ENCODE measurements at regions not wholly inside any gene's neighbourhood (a gene's known extent, or its start where the extent isn't known, plus 50 kb on each side); places are given as distances from the start of the nearest gene placed in this dataset.

DNA sequence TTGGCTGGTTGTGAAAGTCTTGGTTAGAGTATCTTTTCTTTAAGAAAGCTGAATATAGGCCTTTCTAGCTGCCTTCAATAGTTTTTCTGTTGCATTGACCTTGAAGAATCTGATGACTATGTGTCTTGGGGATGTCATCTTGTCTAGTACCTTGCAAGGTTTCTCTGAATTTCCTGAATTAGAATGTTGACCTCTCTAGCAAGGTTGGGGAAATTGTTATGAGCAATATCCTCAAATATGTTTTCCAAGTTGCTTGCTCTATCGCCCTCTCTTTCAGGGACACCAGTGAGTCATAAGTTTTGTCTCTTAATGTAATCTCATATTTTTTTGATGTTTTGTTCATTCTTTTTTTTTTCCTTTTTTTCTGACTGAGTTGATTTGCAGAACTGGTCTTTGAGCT lies 194.7 kb downstream of the RAB28 start:
- Histone ChIP-seq H3K36me3 (ENCODE audit: control insufficient read depth, insufficient read depth, low read length) (no peaks in the 10 kb centered on the region), H3K27ac (ENCODE audit: low read length) (no peak overlapping the region), H3K4me1 (ENCODE audit: control insufficient read depth, insufficient read depth, low read length) (no peaks in the 10 kb centered on the region), H3K4me3 (ENCODE audit: low read length) (no peak overlapping the region), H3K27me3 (ENCODE audit: control insufficient read depth, insufficient read depth, low read length) (no peaks in the 10 kb centered on the region), H3K9me3 (ENCODE audit: control insufficient read depth, insufficient read depth, low read length) (no peaks in the 10 kb centered on the region)
- no CpG with 5 or more reads among the region's 1 CpG for WGBS (ENCODE audit: insufficient coverage, insufficient read length)
- DNase-seq (ENCODE audit: low read depth, low spot score) = no peak

DNA sequence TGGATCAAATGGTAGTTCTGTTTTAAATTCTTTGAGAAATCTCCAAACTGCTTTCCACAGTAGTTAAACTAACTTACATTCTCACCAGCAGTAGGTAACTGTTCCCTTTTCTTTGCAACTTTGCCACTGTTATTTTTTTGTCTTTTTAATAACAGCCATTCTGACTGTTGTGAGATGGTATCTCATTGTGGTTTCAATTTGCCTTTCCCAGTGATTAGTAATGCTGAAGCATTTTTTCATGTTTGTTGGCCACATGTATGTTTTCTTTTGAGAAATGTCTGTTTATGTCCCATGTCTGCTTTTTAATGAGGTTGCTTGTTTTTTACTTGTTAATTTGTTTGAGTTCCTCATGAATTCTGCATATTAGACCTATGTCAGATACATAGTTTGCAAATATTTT lies 198.8 kb downstream of the RAB28 start:
- Histone ChIP-seq H3K27me3 (ENCODE audit: control insufficient read depth, insufficient read depth, low read length) (no peaks in the 10 kb centered on the region; the same call in 1 of the 2 replicates), H3K36me3 (ENCODE audit: control insufficient read depth, insufficient read depth, low read length) (no peaks in the 10 kb centered on the region), H3K9me3 (ENCODE audit: control insufficient read depth, insufficient read depth, low read length) (no peaks in the 10 kb centered on the region), H3K4me1 (ENCODE audit: control insufficient read depth, insufficient read depth, low read length) (no peaks in the 10 kb centered on the region), H3K4me3 (ENCODE audit: low read length) (no peak overlapping the region), H3K27ac (ENCODE audit: low read length) (no peak overlapping the region)
- no peak for DNase-seq (ENCODE audit: low read depth, low spot score)

DNA sequence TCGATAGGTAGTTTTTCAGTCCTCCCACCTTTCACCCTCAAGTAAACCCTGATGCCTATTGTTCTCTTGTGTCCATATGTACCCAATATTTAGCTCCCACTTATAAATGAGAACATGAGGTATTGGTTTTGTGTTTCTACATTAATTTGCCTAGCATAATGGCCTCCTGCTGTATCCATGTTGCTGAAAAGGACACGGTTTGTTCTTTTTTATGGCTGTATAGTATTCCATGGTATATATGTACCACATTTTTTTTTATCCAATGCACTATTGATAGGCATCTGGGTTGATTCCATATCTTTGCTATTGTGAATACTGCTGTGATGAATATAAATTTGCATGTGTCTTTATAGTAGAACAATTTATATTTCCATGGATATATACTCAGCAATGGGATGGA lies 199.2 kb downstream of the RAB28 start:
- no peaks in the 10 kb centered on the region for H3K4me1 ChIP-seq (ENCODE audit: control insufficient read depth, insufficient read depth, low read length)
- no peak for DNase-seq (ENCODE audit: low read depth, low spot score)
- no peaks in the 10 kb centered on the region; the same call in 1 of the 2 replicates for H3K27me3 ChIP-seq (ENCODE audit: control insufficient read depth, insufficient read depth, low read length)
- H3K9me3 ChIP-seq (ENCODE audit: control insufficient read depth, insufficient read depth, low read length) = no peaks in the 10 kb centered on the region
- H3K36me3 ChIP-seq (ENCODE audit: control insufficient read depth, insufficient read depth, low read length) = no peaks in the 10 kb centered on the region
- H3K4me3 ChIP-seq (ENCODE audit: low read length) = no peak overlapping the region
- no peak overlapping the region for H3K27ac ChIP-seq (ENCODE audit: low read length)
- no CpG with 5 or more reads among the region's 2 CpGs for WGBS (ENCODE audit: insufficient coverage, insufficient read length)

DNA sequence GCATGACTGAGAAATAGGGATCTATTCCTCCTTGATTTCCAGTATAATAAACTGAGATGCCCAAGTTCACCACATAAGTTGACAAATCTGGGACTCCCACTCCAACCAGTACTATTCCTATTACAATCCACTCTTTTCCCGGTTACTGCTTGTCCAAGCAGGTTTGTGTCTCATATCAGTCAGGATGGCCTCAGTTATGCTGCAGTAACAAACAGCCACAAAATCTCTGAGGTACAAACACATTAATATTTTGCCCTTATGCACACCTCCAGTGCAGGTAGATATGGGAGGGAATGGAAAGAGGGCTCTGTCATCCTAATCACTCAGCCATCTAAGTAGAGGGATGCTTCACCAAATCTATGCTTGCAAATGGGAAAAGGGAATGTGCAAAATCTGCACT lies 207.8 kb downstream of the RAB28 start:
- Histone ChIP-seq H3K27ac (ENCODE audit: low read length) (no peak overlapping the region), H3K4me1 (ENCODE audit: control insufficient read depth, insufficient read depth, low read length) (no peaks in the 10 kb centered on the region; the same call in 1 of the 2 replicates), H3K36me3 (ENCODE audit: control insufficient read depth, insufficient read depth, low read length) (no peaks in the 10 kb centered on the region), H3K27me3 (ENCODE audit: control insufficient read depth, insufficient read depth, low read length) (no peaks in the 10 kb centered on the region), H3K9me3 (ENCODE audit: control insufficient read depth, insufficient read depth, low read length) (no peaks in the 10 kb centered on the region), H3K4me3 (ENCODE audit: low read length) (no peak overlapping the region)
- WGBS (ENCODE audit: insufficient coverage, insufficient read length) = no CpG with 5 or more reads among the region's 1 CpG
- no peak for DNase-seq (ENCODE audit: low read depth, low spot score)

DNA sequence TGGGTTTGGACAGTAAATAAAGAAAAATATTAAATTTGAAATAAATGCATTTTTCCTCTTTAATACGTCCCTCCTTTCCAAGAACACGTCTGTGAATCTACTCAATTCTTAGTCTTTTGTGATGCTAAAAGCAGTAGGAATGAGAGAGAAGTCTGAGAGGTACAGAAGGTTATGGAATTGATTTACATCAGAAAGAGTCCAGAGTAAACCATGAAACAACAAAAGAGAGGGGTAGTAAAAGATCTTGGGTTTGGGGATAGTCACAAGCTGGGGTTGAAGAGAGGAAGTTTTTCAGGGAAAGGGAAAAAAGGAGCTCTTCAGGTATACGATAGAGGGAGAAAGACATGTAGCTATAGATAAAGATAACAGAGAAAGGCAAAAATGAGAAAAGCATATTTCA lies 215.4 kb downstream of the RAB28 start:
- DNase-seq (ENCODE audit: low read depth, low spot score) = no peak
- Histone ChIP-seq H3K27me3 (ENCODE audit: control insufficient read depth, insufficient read depth, low read length) (no peaks in the 10 kb centered on the region), H3K27ac (ENCODE audit: low read length) (no peak overlapping the region), H3K4me3 (ENCODE audit: low read length) (no peak overlapping the region), H3K9me3 (ENCODE audit: control insufficient read depth, insufficient read depth, low read length) (peaks cover 1% of the 10 kb centered on the region; the same call in 1 of the 2 replicates), H3K4me1 (ENCODE audit: control insufficient read depth, insufficient read depth, low read length) (0 out of 2 replicates have a peak, but pooled peaks cover 3% of the 10 kb centered on the region), H3K36me3 (ENCODE audit: control insufficient read depth, insufficient read depth, low read length) (no peaks in the 10 kb centered on the region)
- no CpG with 5 or more reads among the region's 3 CpGs for WGBS (ENCODE audit: insufficient coverage, insufficient read length)

GRCh38 chr4:13268165-13268564 lies 216.0 kb downstream of the RAB28 start:
- no peak for DNase-seq (ENCODE audit: low read depth, low spot score)
- H3K36me3 ChIP-seq (ENCODE audit: control insufficient read depth, insufficient read depth, low read length) = no peaks in the 10 kb centered on the region
- peaks cover 1% of the 10 kb centered on the region; the same call in 1 of the 2 replicates for H3K9me3 ChIP-seq (ENCODE audit: control insufficient read depth, insufficient read depth, low read length)
- no peak overlapping the region for H3K4me3 ChIP-seq (ENCODE audit: low read length)
- 0 out of 2 replicates have a peak, but pooled peaks cover 3% of the 10 kb centered on the region for H3K4me1 ChIP-seq (ENCODE audit: control insufficient read depth, insufficient read depth, low read length)
- H3K27ac ChIP-seq (ENCODE audit: low read length) = no peak overlapping the region
- no CpG with 5 or more reads among the region's 4 CpGs for WGBS (ENCODE audit: insufficient coverage, insufficient read length)
- no peaks in the 10 kb centered on the region for H3K27me3 ChIP-seq (ENCODE audit: control insufficient read depth, insufficient read depth, low read length)

DNA sequence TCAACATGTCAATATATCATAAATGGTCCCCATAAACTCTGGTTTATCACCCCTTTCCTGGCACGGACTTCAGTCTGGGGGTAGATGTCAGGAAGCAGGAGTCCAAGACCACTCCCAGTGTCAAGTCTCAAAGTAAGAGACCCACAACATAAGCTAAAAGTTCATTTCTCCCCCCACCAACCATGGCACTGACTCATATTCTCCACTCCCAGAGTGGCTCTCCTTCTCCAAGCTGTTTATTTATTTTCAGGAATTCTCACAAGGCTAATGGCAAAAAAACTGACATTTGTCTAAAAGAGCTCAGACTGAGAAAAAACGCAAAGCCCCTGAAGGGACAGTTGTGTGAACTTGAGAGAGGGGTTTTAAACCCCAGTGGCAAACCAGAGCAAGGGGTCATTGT lies 217.0 kb downstream of the RAB28 start:
- Histone ChIP-seq H3K4me1 (ENCODE audit: control insufficient read depth, insufficient read depth, low read length) (0 out of 2 replicates have a peak, but pooled peaks cover 3% of the 10 kb centered on the region), H3K4me3 (ENCODE audit: low read length) (no peak overlapping the region), H3K27me3 (ENCODE audit: control insufficient read depth, insufficient read depth, low read length) (no peaks in the 10 kb centered on the region), H3K9me3 (ENCODE audit: control insufficient read depth, insufficient read depth, low read length) (peaks cover 1% of the 10 kb centered on the region; the same call in 1 of the 2 replicates), H3K36me3 (ENCODE audit: control insufficient read depth, insufficient read depth, low read length) (no peaks in the 10 kb centered on the region), H3K27ac (ENCODE audit: low read length) (no peak overlapping the region)
- DNase-seq (ENCODE audit: low read depth, low spot score) = no peak
- no CpG with 5 or more reads among the region's 2 CpGs for WGBS (ENCODE audit: insufficient coverage, insufficient read length)

DNA sequence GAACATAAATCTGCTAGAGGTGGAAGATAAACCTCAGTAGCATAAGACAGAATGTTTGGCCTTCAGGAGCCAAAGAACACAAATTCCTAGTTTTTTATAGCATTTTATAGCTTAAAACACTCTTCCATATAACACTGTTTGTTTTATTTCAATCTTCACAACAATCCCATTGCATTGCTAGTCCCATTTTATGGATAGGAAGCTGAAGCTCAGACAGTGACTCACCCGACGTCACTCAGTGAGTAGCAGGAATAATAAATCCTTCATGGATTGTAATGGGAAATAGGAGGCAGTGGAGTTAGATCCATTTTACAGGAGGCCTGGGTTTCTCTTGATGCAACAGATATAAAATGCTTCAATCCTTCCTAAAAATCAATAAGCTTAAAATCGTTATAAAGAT lies 217.5 kb downstream of the RAB28 start:
- H3K36me3 ChIP-seq (ENCODE audit: control insufficient read depth, insufficient read depth, low read length) = no peaks in the 10 kb centered on the region
- no peak overlapping the region for H3K27ac ChIP-seq (ENCODE audit: low read length)
- peaks cover 1% of the 10 kb centered on the region; the same call in 1 of the 2 replicates for H3K9me3 ChIP-seq (ENCODE audit: control insufficient read depth, insufficient read depth, low read length)
- H3K4me1 ChIP-seq (ENCODE audit: control insufficient read depth, insufficient read depth, low read length) = 0 out of 2 replicates have a peak, but pooled peaks cover 3% of the 10 kb centered on the region
- no peaks in the 10 kb centered on the region for H3K27me3 ChIP-seq (ENCODE audit: control insufficient read depth, insufficient read depth, low read length)
- no peak for DNase-seq (ENCODE audit: low read depth, low spot score)
- H3K4me3 ChIP-seq (ENCODE audit: low read length) = no peak overlapping the region
- no CpG with 5 or more reads among the region's 3 CpGs for WGBS (ENCODE audit: insufficient coverage, insufficient read length)

GRCh38 chr4:13263967-13264525 lies 220.1 kb downstream of the RAB28 start:
- WGBS (ENCODE audit: insufficient coverage, insufficient read length) = no CpG with 5 or more reads among the region's 4 CpGs
- Histone ChIP-seq H3K4me3 (ENCODE audit: low read length) (no peak overlapping the region), H3K9me3 (ENCODE audit: control insufficient read depth, insufficient read depth, low read length) (no peaks in the 10 kb centered on the region), H3K27ac (ENCODE audit: low read length) (no peak overlapping the region), H3K4me1 (ENCODE audit: control insufficient read depth, insufficient read depth, low read length) (0 out of 2 replicates have a peak, but pooled peaks cover 2% of the 10 kb centered on the region), H3K27me3 (ENCODE audit: control insufficient read depth, insufficient read depth, low read length) (no peaks in the 10 kb centered on the region), H3K36me3 (ENCODE audit: control insufficient read depth, insufficient read depth, low read length) (no peaks in the 10 kb centered on the region)
- no peak for DNase-seq (ENCODE audit: low read depth, low spot score)

- Histone ChIP-seq H3K9me3 (ENCODE audit: control insufficient read depth, insufficient read depth, low read length) (no peaks in the 10 kb centered on the region), H3K4me3 (ENCODE audit: low read length) (no peak overlapping the region), H3K4me1 (ENCODE audit: control insufficient read depth, insufficient read depth, low read length) (no peaks in the 10 kb centered on the region), H3K27ac (ENCODE audit: low read length) (no peak overlapping the region), H3K27me3 (ENCODE audit: control insufficient read depth, insufficient read depth, low read length) (no peaks in the 10 kb centered on the region), H3K36me3 (ENCODE audit: control insufficient read depth, insufficient read depth, low read length) (no peaks in the 10 kb centered on the region)
- WGBS (ENCODE audit: insufficient coverage, insufficient read length) = no CpG with 5 or more reads among the region's 8 CpGs
- DNase-seq (ENCODE audit: low read depth, low spot score) = no peak
Observed at GRCh38 chr4:13262816-13263215, 221.3 kb downstream of the RAB28 start.
